Medulla oblongata (tissue), 1 donor: ENCODE measurements at regions not wholly inside any gene's neighbourhood (a gene's known extent, or its start where the extent isn't known, plus 50 kb on each side); places are given as distances from the start of the nearest gene placed in this dataset.

Experiments
- DNase-seq: peaks from one replicate; pipeline ENCODE4 v3.0.0-alpha.2; 2015; ENCODE audit errors: extremely low spot score

DNA sequence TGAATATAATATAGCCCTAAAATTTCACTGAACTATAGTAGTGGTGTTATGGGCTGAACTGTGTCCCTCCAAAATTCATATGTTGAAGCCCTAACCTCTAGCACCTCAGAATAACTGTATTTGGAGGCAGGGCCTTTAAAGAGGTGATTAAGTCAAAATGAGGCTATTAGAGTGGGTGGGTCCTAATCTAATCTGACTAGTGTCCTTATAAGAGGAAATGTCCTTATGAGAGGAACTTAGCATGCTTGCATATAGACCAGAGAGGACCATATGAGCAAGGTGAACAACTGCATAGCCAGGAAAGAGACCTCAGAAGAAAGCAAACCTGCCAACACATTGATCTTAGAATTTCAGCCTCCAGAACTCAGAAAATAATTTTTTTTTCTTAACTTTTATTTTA lies 238.4 kb downstream of the ZEB2 start:
- DNase-seq: no peak

DNA sequence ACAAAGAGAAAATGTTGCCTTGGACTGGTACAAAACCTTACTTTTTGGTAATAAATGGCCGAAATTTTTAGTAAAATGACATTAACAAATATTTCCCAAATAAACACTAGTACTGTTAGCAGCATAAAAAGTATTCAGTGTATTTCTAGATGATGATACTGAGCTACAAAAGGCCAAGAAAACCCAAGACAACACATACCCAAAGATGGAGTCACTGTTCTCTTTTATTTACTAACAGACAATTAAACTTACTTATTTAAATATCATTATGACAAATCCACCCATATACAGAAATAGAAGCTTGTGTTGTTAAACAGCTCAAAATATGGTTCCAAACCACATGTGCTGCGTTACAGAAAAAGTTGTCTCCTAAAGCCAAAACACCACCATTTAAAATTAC lies 239.9 kb downstream of the ZEB2 start:
- DNase-seq: no peak

DNA sequence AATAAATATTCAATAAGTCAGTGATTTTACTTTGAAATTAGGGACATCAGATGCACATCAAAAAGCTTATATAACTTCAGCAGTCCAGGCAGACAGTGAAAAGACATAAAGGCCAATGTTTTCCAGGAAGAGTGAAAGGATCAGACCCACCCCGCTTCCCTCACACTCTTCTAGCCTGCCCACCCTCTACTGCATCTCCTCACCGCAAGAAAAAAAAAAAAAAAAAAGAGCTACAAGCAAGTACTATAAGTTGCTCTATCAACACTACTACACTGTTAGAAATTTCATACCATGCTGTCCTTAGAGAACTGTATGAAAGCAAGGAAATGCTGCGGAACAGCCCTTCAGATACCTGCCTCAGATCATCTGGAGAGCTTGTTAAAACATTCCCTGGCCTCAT lies 240.8 kb downstream of the ZEB2 start:
- DNase-seq: no peak

DNA sequence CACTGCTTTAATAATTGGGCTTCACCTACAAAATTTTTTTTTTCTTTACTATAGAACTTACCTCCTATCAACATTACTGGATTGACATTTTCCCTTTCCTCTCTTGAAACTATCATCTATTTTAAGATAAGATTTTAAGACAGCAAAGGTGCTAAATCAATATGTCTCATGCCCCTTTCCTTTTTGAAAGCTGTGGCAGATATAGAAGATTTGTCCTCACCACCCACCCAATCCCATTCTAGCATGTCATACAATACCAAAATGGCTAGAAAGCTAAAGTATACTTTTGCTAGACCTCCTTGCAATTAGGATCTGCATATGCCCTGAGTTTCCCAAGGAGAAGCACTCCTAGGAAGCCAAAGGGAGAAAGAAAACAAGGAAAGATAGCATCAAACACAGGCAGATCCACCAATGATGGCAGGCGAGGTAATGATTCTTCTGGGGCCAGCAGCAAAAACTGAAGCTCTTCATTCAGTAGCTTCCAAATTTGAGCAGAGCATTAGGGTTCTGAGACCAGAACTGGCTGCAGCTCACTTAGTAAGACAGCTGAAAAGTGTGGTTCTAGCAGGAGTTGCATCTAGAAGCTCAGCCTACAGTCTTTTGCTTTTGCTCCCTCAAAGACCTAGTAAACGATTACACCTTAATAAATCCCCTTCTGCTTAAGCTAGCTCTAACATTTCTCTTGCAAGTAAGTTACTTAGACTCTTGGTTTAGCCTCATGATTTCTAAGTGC lies 242.1 kb downstream of the ZEB2 start:
- DNase-seq: no peak

DNA sequence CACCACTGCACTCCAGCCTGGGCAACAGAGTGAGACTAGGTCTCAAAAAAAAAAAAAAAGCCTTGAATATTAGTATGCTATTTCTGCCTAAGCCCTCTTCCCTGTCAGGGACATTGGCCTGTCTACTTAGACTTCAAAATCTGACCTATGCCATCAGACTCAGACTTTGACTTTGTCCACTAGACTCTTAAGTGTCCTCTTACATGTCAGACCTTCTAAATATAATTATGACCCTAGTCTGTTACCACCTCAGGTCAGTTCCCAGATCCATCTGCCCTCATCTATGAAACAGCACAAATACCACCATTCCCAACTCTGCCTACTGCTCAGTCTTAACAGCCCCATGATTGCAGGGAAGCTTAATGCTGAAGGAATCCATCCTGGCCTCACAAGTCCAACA lies 244.6 kb downstream of the ZEB2 start:
- DNase-seq: no peak

DNA sequence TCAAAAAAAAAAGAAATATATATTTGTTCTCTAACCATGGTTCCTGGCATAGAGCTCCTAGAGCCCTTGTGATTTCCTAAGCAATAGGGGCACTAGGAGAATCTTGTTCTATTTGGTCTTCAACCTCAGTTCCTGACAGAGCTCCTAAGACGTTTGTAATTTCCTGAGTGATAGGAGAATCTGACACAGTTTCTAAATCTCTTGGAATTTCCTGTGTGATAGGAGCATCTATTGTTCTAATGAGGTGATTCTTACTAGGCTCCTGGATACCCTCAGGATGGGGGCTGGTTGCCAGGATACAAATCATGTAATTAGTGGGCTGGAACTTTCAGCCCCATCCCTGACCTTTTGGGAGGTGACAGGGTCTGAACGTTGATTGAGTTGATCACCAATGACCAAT lies 245.8 kb downstream of the ZEB2 start:
- no peak for DNase-seq

DNA sequence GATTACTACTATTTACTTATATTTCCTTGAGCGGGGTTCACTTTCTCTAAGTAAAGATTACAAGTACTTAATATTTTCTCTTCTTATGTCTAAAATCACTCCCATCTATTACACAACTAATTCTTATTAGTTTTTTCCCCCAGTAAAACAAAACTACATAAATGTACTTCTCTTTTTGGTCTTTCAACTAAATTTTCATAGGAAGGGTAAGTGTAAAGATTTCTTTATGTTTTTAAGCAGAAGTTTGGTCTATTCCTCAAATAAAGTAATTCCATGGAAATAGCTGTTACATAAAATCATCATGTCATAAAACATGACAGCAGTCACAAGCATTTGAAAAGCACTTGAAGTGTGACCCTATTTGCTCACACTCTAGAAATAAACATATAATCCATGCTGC lies 249.0 kb downstream of the ZEB2 start:
- no peak for DNase-seq

DNA sequence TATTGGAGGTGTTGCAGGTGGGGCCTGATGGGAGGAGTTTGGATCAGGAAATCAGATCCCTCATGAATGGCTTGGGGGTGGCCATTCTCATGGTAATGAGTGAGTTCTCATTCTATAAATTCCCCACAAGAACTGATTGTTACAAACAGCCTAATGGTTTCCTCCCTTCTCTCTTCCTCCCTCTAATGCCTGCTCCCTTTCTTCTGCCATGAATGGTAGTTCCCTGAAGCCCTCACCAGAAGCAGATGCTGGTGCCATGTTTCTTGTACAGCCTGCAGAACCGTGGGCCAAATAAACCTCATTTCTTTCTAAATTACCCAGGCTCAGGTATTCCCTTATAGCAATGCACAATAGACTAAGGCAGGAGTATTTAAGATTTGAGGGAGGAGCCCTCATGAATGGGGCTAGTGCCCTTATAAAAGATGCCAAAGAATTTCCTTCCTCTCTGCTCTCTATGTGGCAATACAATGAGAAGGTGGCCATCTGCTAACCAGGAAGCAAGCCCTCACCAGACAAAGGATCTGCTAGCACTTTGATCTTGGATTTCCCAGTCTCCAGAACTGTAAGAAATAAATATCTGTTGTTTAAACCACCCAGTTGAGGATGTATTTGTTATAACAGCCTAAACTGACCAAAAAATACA lies 251.8 kb downstream of the ZEB2 start:
- DNase-seq: no peak

DNA sequence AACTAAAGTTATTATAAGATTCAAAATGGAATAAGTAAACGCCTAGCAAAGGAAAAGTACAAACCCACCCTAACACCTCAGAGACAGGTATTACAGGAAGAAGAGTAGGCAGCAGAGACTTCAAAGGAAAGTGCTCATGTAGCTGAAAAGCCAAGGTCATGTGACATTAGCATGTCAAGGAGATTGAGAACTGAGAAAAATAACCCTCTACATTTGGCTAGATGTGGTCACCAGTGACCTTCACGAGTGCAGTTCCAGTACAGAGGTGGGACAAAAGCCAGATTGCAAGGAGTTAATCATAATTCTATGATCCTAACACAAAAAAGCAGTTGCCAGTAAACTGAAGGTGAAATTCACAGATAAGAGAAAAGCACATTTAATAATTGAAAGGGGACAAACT lies 252.7 kb downstream of the ZEB2 start:
- DNase-seq: no peak

DNA sequence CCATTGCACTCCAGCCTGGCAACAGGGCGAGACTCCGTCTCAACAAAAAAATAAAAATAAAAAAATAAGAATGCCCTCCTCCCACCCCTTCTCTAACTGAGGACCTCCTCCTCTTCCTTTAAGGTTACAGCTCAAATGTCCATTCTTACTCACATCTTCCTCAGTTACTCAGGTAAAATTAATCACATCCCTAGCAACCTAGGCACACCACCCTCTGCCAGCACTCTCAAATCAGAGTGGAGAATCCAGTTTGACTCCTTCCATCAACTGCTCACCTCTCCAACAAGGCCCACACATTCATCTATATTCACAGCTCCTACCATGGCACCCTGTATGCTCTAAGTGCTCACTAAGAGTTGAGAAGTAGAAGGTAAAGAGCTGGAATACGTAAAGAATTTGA lies 254.3 kb downstream of the ZEB2 start:
- DNase-seq: no peak

DNA sequence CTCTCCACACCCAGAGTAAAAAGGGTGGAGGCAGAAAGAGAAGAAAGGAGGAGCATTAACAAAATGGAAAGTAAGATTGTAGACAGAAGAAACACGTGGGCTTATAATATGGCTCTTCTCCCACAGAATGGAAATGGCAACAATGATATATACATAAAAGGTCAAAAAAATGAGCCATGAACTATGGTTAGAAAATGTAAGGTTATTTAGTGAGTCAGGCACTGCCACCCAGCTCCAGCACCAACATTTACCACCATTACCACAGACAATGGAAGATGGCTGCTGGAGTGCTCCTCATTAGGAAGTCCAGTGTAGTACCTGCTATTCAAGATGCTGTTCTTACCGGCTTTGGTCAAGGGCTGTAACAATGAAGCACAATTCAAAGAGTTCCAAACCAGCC lies 258.0 kb downstream of the ZEB2 start:
- no peak for DNase-seq

DNA sequence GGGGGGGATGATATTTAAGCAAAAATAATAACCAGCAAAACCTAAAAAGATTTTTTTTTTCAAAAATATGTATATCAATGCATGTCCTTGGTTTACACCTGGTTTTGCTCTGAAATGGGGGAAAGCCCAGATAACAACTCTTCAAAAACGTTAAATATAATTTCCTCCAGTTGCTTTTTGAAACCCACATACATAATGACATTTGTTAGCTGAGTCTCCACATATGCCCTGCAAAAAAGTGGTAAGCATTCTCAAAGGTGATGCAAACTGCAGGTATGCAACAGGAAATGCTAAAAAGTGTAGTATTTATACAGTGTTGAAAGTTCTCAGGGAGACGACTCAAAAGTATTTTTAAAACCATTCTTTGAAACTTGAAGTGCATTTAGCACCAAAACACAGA lies 258.6 kb downstream of the ZEB2 start:
- no peak for DNase-seq

DNA sequence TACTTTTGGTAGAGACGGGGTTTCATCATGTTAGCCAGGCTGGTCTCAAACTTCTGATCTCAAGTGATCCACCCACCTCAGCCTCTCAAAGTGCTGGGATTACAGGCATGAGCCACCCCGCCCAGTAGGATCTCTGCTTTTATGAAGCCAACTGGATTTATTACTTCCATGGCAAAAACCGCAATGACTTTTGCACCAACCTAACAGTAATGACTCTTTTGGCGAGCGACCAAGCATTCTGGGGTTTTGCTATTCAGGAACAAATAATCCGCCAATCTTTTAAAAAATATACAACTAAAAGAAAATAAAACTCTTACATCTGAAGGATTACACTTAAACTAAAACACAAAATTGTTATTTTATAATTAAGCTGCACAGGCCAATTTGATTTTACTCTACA lies 260.6 kb downstream of the ZEB2 start:
- DNase-seq: no peak

DNA sequence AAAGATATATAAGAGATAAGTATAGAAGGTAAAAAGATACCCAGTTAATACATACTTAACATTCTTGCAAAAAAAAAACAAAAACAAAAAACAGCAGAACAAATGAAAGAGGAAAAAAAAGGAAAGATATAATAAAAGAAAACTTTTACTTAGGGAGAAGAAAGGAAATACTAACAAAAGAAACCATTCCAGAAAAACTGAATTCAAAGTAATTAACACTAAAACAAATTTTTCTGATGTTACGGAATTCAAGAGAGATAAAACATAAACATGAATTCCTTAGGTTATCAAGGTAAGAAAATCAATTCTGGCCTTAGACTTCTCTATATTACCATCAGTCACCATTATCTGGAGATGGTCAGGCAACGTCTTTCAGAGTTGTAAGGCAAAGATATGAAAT lies 261.8 kb downstream of the ZEB2 start:
- no peak for DNase-seq

DNA sequence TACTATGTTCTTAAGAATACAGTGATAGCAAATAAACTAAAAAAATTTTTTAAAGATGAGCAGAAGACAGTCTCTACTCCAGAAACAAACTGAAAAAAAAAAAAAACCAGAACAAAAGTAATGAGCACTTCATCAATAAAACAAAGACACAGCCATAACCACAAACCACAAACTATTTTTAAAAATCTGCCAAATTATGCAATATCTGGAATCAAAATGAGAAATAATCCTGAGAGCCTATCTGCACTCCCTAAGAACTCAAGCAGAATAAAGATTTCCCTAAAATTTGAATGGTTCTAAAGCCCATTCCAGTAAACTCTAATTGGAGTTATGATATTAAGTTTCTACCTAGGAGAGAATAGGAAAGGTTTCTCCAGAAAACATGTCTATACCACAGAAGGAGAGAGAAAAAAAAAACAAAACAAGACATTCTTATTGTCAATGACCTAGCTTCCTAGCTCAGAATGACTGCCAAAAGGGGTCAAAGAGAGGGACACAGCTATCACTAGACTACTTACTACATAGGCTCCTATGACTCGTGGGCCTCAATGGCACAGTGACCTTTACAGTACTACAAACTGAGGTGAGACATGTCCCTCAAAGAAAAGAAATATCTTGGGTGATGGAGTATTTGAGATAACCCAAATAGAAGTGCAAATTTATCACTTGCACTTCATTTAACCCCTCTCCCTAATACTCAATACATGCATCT lies 262.8 kb downstream of the ZEB2 start:
- no peak for DNase-seq

DNA sequence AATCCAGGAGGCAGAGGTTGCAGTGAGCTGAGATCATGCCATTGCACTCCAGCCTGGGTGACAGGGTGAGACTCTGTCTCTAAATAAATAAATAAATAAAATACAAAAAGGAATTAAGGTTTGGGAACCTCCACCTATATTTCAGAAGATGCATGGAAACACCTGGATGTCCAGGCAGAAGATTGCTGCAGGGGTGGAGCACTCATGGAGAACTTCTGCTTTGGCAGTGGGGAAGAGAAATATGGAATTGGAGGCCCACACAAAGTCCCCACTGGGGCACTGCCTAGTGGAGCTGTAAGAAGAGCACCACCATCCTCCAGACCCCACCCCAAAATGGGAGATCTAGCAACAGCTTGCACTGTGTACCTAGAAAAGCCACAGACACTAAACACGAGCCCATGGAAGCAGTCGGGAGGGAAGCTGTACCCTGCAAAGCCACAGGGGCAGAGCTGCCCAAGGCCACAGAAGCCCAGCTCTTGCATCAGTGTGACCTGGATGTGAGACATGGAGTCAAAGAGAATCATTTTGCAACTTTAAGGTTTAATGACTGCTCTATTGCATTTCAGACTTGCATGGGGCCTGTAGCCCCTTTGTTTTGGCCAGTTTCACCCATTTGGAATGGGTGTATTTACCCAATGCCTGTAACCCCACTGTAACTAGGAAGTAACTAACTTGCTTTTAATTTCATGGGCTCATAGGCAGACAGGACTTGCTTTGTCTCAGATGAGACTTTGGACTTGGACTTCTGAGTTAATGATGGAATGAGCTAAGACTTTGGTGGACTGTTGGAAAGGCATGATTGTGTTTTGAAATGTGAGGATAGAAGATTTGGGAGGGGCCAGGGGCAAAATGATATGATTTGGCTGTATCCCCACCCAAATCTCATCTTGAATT lies 265.3 kb downstream of the ZEB2 start:
- no peak for DNase-seq

DNA sequence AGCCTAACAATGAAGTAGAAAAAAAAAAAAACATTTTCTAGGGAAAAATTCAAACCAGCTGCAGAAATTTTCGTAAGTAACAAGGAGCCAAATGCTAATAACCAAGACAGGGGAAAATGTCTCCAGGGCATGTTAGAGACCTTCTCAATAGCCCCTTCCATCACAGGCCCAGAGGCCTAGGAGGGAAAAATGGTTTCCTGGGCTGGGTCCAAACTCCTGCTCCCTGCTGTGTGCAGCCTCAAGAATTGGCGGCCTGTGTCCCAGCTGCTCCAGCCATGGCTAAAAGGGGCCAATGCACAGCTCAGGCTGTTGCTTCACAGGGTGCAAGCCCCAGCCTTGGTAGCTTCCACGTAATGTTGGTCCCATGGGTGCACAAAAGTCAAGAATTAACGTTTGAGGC lies 266.2 kb downstream of the ZEB2 start:
- no peak for DNase-seq

DNA sequence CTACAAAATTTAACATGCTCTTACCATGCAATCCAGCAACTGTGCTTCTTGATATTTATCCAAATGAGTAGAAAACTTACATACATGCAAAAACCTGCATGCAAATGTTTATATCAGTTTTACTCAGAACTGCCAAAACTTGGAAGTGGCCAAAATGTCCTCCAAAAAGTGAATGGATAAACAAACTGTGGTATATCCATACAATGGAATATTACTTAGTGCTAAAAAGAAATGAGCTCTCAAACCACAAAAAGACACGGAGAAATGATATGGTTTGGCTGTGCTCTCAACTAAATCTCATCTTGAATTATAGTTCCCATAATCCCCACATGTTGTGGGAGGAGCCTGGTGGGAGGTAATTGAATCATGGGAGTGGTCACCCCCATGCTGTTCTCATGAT lies 267.2 kb downstream of the ZEB2 start:
- no peak for DNase-seq

DNA sequence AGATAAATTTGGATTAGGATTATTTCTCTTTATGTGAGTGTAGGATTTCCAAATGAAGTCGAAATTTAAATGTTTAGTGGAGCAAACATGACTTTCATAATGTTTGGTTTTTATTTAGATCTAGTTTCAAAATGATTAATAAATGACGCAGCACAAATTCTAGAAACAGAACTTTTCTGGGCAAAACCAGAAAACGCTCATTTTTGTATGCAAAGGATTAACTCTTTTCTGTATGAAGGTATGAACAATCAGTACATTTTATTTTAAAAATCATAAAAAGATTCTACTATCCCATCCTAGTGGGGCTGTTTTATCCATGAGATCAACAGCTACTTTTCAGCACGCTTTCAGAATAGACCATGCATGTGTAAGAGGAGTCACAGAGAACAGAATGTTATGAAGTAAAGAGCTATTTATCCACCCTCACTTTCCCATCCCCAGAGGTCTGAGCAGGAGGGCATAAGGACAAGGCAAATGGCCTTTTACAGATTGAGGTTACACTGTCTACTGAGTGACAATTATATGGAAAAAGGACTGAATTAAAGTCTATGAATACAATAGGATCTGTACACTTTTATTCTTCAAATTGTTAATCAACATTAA lies 270.8 kb downstream of the ZEB2 start:
- DNase-seq: no peak

DNA sequence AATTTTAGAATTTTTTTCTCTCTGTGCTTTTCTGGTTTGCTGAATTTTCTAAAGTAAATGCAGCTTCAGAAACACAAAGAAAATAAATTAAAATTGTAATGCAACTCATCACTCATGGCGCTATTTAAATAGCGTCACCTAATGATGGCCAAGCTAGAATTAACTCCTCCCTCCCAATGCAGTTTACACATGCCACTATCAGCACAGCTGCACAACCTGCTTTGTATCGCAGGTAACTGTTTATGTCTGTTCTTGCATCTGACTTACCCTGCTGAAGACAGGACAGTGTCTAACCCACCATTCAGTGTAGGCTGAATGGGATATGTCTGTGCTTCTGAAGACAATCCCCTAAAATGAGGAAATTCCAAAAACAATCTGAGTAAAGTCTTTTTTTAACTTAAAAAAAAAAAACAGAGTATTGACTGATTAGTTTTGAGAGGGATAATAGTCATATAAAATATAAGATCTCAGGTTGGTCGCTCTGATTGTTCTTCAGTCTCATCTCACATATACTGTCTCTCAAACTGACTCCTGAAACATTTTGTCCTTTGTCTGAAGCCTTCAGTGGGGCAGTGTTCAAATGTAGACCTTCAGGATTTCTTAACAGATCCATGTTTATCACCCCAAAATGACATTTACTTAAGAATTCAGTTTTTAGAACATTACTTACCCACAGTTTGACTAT lies 271.4 kb downstream of the ZEB2 start:
- no peak for DNase-seq

DNA sequence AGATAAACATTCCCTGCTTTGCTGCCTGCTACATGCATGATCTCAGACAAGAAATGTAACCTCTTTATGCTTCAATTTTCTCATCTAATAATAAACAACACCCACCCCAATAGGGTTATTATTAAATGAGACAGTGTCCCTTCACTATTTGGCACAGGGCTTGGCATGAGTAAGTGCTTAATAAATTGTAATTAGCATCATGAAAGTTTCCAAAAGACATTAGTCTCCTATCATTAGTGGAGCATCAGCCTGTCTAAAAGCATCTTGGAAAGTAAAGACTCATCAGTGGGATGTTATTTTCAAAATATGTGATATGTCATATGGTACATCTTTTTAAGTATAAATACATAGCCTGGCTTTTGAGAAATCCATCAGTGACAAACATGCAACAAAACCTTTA lies 275.0 kb downstream of the ZEB2 start:
- no peak for DNase-seq
